ENCODE measurements at regions not wholly inside any gene's neighbourhood (a gene's known extent, or its start where the extent isn't known, plus 50 kb on each side); places are given as distances from the start of the nearest gene placed in this dataset.
A peak's percentile ranks its signal among the peaks of the same experiment; 100 is the strongest.

- no peak overlapping the region for H3K4me2 ChIP-seq (ENCODE audit: low read depth, low read length)
- TF ChIP-seq, protein P1, sequence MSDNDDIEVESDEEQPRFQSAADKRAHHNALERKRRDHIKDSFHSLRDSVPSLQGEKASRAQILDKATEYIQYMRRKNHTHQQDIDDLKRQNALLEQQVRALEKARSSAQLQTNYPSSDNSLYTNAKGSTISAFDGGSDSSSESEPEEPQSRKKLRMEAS (IDR thresholded peaks at IDR 0.05) = no peak
- TF ChIP-seq ZNF317 (CRISPR knock-in tag; IDR thresholded peaks at IDR 0.05) = peak; percentile 80
- no peak for FAIRE-seq
- no peak overlapping the region for H3K9ac ChIP-seq (ENCODE audit: insufficient read depth, low read depth, low read length)
- no peaks in the 10 kb centered on the region for H4K20me1 ChIP-seq (ENCODE audit: insufficient read depth, low read length)
- H3K27me3 ChIP-seq (ENCODE audit: control insufficient read depth in 1 of 2, insufficient read depth in 2 of 2, low read length in 2 of 2) = no peaks in the 10 kb centered on the region
- no peaks in the 10 kb centered on the region for H3K4me1 ChIP-seq (ENCODE audit: insufficient read depth, low read length)
- in situ Hi-C loops (cut with HindIII; ENCODE audit: extremely low pct_ligation_motif_present, low pct_unique_long_range_greater_than_20kb) = loop anchor here (25.0 kb wide), 1 partner anchor 1246 kb away; no protein-coding TSS in a partner anchor
- no peak for DNase-seq (ENCODE audit: low spot score)
- POLR2A ChIA-PET = no interaction called here
- H2AFZ ChIP-seq (ENCODE audit: low read length) = no peak overlapping the region
- peak; percentile 87 for ATAC-seq
- H3K79me2 ChIP-seq (ENCODE audit: insufficient read depth, low read length) = no peaks in the 10 kb centered on the region
- H3K9me3 ChIP-seq (ENCODE audit: low read length) = no peaks in the 10 kb centered on the region
- no TSS peak for BruUV-seq (replicated peaks)
- CTCF ChIA-PET (ENCODE audit: low intra/inter-chr PET ratio, low total read pairs) = no interaction called here
- H3K4me3 ChIP-seq (replicated peaks in 1 of 3; ENCODE audit: insufficient read depth in 1 of 3, low read depth in 2 of 3, low read length in 3 of 3) = no peak overlapping the region
- intact Hi-C loops (cut with micrococcal nuclease; ENCODE audit: unreplicated experiment) = no loop called here
- H3K36me3 ChIP-seq (replicated peaks in 1 of 2; ENCODE audit: control insufficient read depth in 1 of 2, insufficient read depth in 2 of 2, low read length in 2 of 2) = no peaks in the 10 kb centered on the region
- 20% methylated on average over 5 of the region's 5 CpGs for WGBS (ENCODE audit: low lambda C conversion rate)
- H3K27ac ChIP-seq (ENCODE audit: extremely low read length, insufficient read depth, low read length) = no peak overlapping the region
Measured at GRCh38 chr2:67833632-67834031, 229.2 kb downstream of the C1D start.

GRCh38 chr2:67834482-67834881 is 228.3 kb downstream of the C1D start:
- ChIA-PET POLR2A (no interaction called here), CTCF (ENCODE audit: low intra/inter-chr PET ratio, low total read pairs) (no interaction called here)
- BruUV-seq (replicated peaks) = no TSS peak
- WGBS (ENCODE audit: low lambda C conversion rate) = 62% methylated on average over 7 of the region's 7 CpGs
- DNase-seq (ENCODE audit: low spot score) = no peak
- H3K4me3 ChIP-seq (replicated peaks in 1 of 3; ENCODE audit: insufficient read depth in 1 of 3, low read depth in 2 of 3, low read length in 3 of 3) = no peak overlapping the region
- in situ Hi-C loops (cut with HindIII; ENCODE audit: extremely low pct_ligation_motif_present, low pct_unique_long_range_greater_than_20kb) = loop anchor here (25.0 kb wide), 1 partner anchor 1247 kb away; no protein-coding TSS in a partner anchor
- no peak for FAIRE-seq
- H3K36me3 ChIP-seq (replicated peaks in 1 of 2; ENCODE audit: control insufficient read depth in 1 of 2, insufficient read depth in 2 of 2, low read length in 2 of 2) = no peaks in the 10 kb centered on the region
- H3K9ac ChIP-seq (ENCODE audit: insufficient read depth, low read depth, low read length) = no peak overlapping the region
- no peaks in the 10 kb centered on the region for H4K20me1 ChIP-seq (ENCODE audit: insufficient read depth, low read length)
- no peak overlapping the region for H2AFZ ChIP-seq (ENCODE audit: low read length)
- no peaks in the 10 kb centered on the region for H3K27me3 ChIP-seq (ENCODE audit: control insufficient read depth in 1 of 2, insufficient read depth in 2 of 2, low read length in 2 of 2)
- H3K4me2 ChIP-seq (ENCODE audit: low read depth, low read length) = no peak overlapping the region
- H3K9me3 ChIP-seq (ENCODE audit: low read length) = no peaks in the 10 kb centered on the region
- no peaks in the 10 kb centered on the region for H3K79me2 ChIP-seq (ENCODE audit: insufficient read depth, low read length)
- no peak overlapping the region for H3K27ac ChIP-seq (ENCODE audit: extremely low read length, insufficient read depth, low read length)
- ATAC-seq = no peak
- intact Hi-C loops (cut with micrococcal nuclease; ENCODE audit: unreplicated experiment) = no loop called here
- no peaks in the 10 kb centered on the region for H3K4me1 ChIP-seq (ENCODE audit: insufficient read depth, low read length)
- TF ChIP-seq NFRKB (IDR thresholded peaks at IDR 0.05) (no peak), ARNTL (CRISPR knock-in tag; IDR thresholded peaks at IDR 0.05) (no peak), ZNF350 (CRISPR knock-in tag; IDR thresholded peaks at IDR 0.05; ENCODE audit: borderline replicate concordance, low read depth) (no peak), NR1H2 (CRISPR knock-in tag; IDR thresholded peaks at IDR 0.05; ENCODE audit: borderline replicate concordance, low read depth) (no peak), EZH2 (conservative IDR thresholded peaks at IDR 0.05; ENCODE audit: low read depth, low read length) (no peak), MTF2 (CRISPR knock-in tag; IDR thresholded peaks at IDR 0.05; ENCODE audit: borderline replicate concordance) (no peak), YEATS4 (CRISPR knock-in tag; IDR thresholded peaks at IDR 0.05; ENCODE audit: borderline replicate concordance) (no peak), PAX8 (CRISPR knock-in tag; IDR thresholded peaks at IDR 0.05; ENCODE audit: borderline replicate concordance) (no peak), ZNF136 (CRISPR knock-in tag; IDR thresholded peaks at IDR 0.05; ENCODE audit: low read depth) (no peak), ZNF891 (CRISPR knock-in tag; IDR thresholded peaks at IDR 0.05) (no peak)
- TF ChIP-seq, protein P2, sequence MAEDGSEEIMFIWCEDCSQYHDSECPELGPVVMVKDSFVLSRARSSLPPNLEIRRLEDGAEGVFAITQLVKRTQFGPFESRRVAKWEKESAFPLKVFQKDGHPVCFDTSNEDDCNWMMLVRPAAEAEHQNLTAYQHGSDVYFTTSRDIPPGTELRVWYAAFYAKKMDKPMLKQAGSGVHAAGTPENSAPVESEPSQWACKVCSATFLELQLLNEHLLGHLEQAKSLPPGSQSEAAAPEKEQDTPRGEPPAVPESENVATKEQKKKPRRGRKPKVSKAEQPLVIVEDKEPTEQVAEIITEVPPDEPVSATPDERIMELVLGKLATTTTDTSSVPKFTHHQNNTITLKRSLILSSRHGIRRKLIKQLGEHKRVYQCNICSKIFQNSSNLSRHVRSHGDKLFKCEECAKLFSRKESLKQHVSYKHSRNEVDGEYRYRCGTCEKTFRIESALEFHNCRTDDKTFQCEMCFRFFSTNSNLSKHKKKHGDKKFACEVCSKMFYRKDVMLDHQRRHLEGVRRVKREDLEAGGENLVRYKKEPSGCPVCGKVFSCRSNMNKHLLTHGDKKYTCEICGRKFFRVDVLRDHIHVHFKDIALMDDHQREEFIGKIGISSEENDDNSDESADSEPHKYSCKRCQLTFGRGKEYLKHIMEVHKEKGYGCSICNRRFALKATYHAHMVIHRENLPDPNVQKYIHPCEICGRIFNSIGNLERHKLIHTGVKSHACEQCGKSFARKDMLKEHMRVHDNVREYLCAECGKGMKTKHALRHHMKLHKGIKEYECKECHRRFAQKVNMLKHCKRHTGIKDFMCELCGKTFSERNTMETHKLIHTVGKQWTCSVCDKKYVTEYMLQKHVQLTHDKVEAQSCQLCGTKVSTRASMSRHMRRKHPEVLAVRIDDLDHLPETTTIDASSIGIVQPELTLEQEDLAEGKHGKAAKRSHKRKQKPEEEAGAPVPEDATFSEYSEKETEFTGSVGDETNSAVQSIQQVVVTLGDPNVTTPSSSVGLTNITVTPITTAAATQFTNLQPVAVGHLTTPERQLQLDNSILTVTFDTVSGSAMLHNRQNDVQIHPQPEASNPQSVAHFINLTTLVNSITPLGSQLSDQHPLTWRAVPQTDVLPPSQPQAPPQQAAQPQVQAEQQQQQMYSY (CRISPR knock-in tag; IDR thresholded peaks at IDR 0.05) = no peak
- TF ChIP-seq, protein P3, sequence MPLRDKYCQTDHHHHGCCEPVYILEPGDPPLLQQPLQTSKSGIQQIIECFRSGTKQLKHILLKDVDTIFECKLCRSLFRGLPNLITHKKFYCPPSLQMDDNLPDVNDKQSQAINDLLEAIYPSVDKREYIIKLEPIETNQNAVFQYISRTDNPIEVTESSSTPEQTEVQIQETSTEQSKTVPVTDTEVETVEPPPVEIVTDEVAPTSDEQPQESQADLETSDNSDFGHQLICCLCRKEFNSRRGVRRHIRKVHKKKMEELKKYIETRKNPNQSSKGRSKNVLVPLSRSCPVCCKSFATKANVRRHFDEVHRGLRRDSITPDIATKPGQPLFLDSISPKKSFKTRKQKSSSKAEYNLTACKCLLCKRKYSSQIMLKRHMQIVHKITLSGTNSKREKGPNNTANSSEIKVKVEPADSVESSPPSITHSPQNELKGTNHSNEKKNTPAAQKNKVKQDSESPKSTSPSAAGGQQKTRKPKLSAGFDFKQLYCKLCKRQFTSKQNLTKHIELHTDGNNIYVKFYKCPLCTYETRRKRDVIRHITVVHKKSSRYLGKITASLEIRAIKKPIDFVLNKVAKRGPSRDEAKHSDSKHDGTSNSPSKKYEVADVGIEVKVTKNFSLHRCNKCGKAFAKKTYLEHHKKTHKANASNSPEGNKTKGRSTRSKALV (CRISPR knock-in tag; IDR thresholded peaks at IDR 0.05) = no peak
